K562 (cell line): ENCODE measurements at regions not wholly inside any gene's neighbourhood (a gene's known extent, or its start where the extent isn't known, plus 50 kb on each side); places are given as distances from the start of the nearest gene placed in this dataset.

Experiments
- MAFG ChIP-seq: fragments of 450-650 bp; conservative IDR thresholded peaks from 2 replicates; pipeline ENCODE4 v1.6.1; 2016; ENCODE audit warnings: missing genetic modification characterization, missing compliant biosample characterization
- NBN ChIP-seq: fragments of 450-650 bp; IDR thresholded peaks from 2 replicates; pipeline ENCODE4 v1.6.1; 2016; ENCODE audit warnings: low read depth, mild to moderate bottlenecking
- NCOR1 ChIP-seq: fragments of 450-650 bp; IDR thresholded peaks from 2 replicates; pipeline ENCODE4 v1.6.1; 2016; ENCODE audit warnings: mild to moderate bottlenecking, moderate library complexity
- POLR3A ChIP-seq: IDR thresholded peaks from 2 replicates; pipeline ENCODE4 v1.6.1; 2011; ENCODE audit warnings: borderline replicate concordance, mild to moderate bottlenecking, moderate library complexity; ENCODE audit not compliant: insufficient read length, insufficient read depth; ENCODE audit errors: extremely low read depth
- SOX6 ChIP-seq: fragments of 450-650 bp; IDR thresholded peaks from 2 replicates; pipeline ENCODE4 v1.6.1; 2014; ENCODE audit warnings: mild to moderate bottlenecking
- ZNF184 ChIP-seq: sonication (generic); formaldehyde crosslinking; IDR thresholded peaks from 2 replicates; pipeline ENCODE4 v1.5.0; 2020; ENCODE audit warnings: missing genetic modification reagents
- TF ChIP-seq, protein P1 (sequence below): fragments of 250-450 bp; sonication (Bioruptor Pico); IDR thresholded peaks from 2 replicates; pipeline ENCODE4 v1.4.0; 2020
- TF ChIP-seq, protein P2 (sequence below): sonication (generic); formaldehyde crosslinking; IDR thresholded peaks from 2 replicates; pipeline ENCODE4 v1.9.0; 2022; ENCODE audit warnings: mild to moderate bottlenecking, missing genetic modification reagents
- TF ChIP-seq, protein P3 (sequence below): sonication (generic); formaldehyde crosslinking; IDR thresholded peaks from 2 replicates; pipeline ENCODE4 v1.8.1; 2023; ENCODE audit warnings: mild to moderate bottlenecking, missing genetic modification reagents
- TF ChIP-seq, protein P4 (sequence below), 3 experiments: IDR thresholded peaks in 2 of 3; conservative IDR thresholded peaks in 1 of 3; 2 replicates each; pipeline ENCODE4 v1.5.1; 2011 to 2012; ENCODE audit warnings: low read length in 3 of 3, mild to moderate bottlenecking in 3 of 3, control low read depth in 2 of 3, improper control_type of control experiment in 1 of 3, inconsistent platforms in 1 of 3, low read depth in 1 of 3, mixed read lengths in 1 of 3, moderate library complexity in 1 of 3; ENCODE audit not compliant: insufficient read depth in 2 of 3

DNA sequence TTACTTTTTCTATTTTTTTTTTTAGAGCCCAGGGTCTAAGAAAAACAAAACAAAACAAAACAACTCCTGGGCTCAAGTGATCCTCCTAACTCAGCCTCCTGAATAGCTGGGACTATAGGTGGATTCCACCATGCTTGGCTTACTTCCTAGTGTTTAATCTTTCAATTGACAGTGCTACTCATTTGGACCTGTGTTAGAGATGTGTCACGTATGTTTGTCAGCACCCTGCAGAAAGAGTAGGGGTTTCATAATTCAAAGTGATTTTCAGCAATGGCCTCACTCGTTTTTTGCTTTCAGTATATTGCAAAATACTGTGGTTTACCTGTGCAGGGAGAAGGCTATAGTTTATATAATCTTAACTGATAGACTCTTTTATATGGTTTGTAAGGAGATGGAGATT is 71.6 kb upstream of the TEX13D start:
- TF ChIP-seq NBN (no peak), MAFG (tag) (no peak), ZNF184 (no peak), SOX6 (no peak), POLR3A (no peak), NCOR1 (no peak)
- TF ChIP-seq, protein P1, sequence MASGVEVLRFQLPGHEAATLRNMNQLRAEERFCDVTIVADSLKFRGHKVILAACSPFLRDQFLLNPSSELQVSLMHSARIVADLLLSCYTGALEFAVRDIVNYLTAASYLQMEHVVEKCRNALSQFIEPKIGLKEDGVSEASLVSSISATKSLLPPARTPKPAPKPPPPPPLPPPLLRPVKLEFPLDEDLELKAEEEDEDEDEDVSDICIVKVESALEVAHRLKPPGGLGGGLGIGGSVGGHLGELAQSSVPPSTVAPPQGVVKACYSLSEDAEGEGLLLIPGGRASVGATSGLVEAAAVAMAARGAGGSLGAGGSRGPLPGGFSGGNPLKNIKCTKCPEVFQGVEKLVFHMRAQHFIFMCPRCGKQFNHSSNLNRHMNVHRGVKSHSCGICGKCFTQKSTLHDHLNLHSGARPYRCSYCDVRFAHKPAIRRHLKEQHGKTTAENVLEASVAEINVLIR, result no peak
- TF ChIP-seq, protein P2, sequence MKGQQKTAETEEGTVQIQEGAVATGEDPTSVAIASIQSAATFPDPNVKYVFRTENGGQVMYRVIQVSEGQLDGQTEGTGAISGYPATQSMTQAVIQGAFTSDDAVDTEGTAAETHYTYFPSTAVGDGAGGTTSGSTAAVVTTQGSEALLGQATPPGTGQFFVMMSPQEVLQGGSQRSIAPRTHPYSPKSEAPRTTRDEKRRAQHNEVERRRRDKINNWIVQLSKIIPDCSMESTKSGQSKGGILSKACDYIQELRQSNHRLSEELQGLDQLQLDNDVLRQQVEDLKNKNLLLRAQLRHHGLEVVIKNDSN (CRISPR knock-in tag), result no peak
- TF ChIP-seq, protein P3, sequence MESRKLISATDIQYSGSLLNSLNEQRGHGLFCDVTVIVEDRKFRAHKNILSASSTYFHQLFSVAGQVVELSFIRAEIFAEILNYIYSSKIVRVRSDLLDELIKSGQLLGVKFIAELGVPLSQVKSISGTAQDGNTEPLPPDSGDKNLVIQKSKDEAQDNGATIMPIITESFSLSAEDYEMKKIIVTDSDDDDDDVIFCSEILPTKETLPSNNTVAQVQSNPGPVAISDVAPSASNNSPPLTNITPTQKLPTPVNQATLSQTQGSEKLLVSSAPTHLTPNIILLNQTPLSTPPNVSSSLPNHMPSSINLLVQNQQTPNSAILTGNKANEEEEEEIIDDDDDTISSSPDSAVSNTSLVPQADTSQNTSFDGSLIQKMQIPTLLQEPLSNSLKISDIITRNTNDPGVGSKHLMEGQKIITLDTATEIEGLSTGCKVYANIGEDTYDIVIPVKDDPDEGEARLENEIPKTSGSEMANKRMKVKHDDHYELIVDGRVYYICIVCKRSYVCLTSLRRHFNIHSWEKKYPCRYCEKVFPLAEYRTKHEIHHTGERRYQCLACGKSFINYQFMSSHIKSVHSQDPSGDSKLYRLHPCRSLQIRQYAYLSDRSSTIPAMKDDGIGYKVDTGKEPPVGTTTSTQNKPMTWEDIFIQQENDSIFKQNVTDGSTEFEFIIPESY (CRISPR knock-in tag), result no peak
- TF ChIP-seq, protein P4, sequence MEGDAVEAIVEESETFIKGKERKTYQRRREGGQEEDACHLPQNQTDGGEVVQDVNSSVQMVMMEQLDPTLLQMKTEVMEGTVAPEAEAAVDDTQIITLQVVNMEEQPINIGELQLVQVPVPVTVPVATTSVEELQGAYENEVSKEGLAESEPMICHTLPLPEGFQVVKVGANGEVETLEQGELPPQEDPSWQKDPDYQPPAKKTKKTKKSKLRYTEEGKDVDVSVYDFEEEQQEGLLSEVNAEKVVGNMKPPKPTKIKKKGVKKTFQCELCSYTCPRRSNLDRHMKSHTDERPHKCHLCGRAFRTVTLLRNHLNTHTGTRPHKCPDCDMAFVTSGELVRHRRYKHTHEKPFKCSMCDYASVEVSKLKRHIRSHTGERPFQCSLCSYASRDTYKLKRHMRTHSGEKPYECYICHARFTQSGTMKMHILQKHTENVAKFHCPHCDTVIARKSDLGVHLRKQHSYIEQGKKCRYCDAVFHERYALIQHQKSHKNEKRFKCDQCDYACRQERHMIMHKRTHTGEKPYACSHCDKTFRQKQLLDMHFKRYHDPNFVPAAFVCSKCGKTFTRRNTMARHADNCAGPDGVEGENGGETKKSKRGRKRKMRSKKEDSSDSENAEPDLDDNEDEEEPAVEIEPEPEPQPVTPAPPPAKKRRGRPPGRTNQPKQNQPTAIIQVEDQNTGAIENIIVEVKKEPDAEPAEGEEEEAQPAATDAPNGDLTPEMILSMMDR (IDR thresholded peaks at IDR 0.05 in 2 of 3, conservative IDR thresholded peaks at IDR 0.05 in 1 of 3; ENCODE audit: insufficient read depth in 2 of 3, low read depth in 1 of 3, low read length in 3 of 3), result no peak
